Activated B cell treated with CpG ODN at 0.5 μM for 24 hours (primary cell): ENCODE measurements at regions not wholly inside any gene's neighbourhood (a gene's known extent, or its start where the extent isn't known, plus 50 kb on each side); places are given as distances from the start of the nearest gene placed in this dataset.

Experiments
- ATAC-seq: fragments of 200-7000 bp; cut with Tn5 transposase; one replicate; pipeline ENCODE4 v1.10.0; 2021; ENCODE audit warnings: low read depth, mild to moderate bottlenecking, moderate library complexity
- CTCF ChIA-PET: fragments of 350-600 bp; sonication (Branson Sonifier 250); formaldehyde crosslinking; loops from one replicate; lab custom pipeline; 2021; ENCODE audit warnings: antibody characterized with exemption; lab: Charles Lee
- POLR2A ChIA-PET: fragments of 350-600 bp; sonication (Branson Sonifier 250); formaldehyde crosslinking; loops from one replicate; lab custom pipeline; 2021; ENCODE audit warnings: antibody characterized with exemption; lab: Charles Lee
- DNase-seq: peaks from one replicate; pipeline ENCODE4 v3.0.0; 2022
- H3K27ac Mint-ChIP-seq: one replicate; pipeline ENCODE4 v1.8.0; 2020; ENCODE audit warnings: mixed read lengths
- H3K27me3 Mint-ChIP-seq: one replicate; pipeline ENCODE4 v1.8.0; 2021; ENCODE audit warnings: mixed read lengths
- H3K36me3 Mint-ChIP-seq: one replicate; pipeline ENCODE4 v1.8.0; 2021; ENCODE audit warnings: low read depth, mixed read lengths
- H3K4me1 Mint-ChIP-seq: one replicate; pipeline ENCODE4 v1.8.0; 2021; ENCODE audit warnings: mixed read lengths
- H3K4me3 Mint-ChIP-seq: one replicate; pipeline ENCODE4 v1.8.0; 2020; ENCODE audit warnings: mild to moderate bottlenecking, mixed read lengths
- H3K9me3 Mint-ChIP-seq: one replicate; pipeline ENCODE4 v1.8.0; 2020; ENCODE audit warnings: mixed read lengths
- CTCF ChIP-seq: fragments of 200-600 bp; IDR thresholded peaks from one replicate; pipeline ENCODE4 v1.8.0; 2022; ENCODE audit warnings: antibody characterized with exemption, mild to moderate bottlenecking
- intact Hi-C: fragments of 100-400 bp; cut with micrococcal nuclease; formaldehyde crosslinking; loops from one replicate; pipeline ENCODE4 v1.15.1; 2024

DNA sequence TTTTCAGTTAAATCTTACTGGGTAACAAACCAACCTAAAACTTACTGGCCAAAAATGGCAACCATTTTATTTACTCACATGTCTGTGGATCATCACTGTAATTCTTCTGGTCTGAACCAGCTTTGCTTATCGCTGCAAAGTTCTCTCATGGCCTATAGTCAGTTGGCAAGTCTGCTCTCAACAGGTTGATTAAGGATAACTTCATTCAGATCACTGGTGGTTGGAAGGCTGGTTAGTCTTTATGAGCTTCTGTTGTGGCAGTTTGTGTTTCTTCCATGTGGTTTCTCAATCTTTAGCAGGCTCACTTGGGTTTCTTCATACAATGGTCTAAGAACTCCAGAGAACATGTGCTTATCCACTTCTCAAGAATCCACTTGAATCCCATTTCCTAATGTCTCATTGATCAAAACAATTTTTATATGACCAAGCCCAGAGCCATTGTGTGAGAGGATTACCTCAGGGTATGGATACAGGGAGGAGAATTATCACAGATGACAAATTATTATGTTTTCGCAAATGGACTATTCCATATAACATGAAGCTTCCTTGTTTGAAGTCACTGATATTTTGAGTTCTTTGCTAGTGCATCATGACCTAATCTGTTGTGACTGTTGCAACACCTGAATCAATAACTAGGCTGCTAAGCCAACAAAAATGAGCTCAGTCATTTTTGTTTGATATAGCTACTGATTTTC, 155.4 kb upstream of the BMP2 start:
- DNase-seq (no peak), ATAC-seq (no peak)
- POLR2A ChIA-PET, result no interaction called here
- peaks cover 3% of the 10 kb centered on the region for H3K9me3 Mint-ChIP-seq
- H3K27ac Mint-ChIP-seq, result no peak overlapping the region
- H3K4me3 Mint-ChIP-seq, result no peak overlapping the region
- H3K4me1 Mint-ChIP-seq, result no peaks in the 10 kb centered on the region
- no peaks in the 10 kb centered on the region for H3K36me3 Mint-ChIP-seq
- intact Hi-C loops, result no loop called here
- no peak for TF ChIP-seq CTCF
- CTCF ChIA-PET, result no interaction called here
- H3K27me3 Mint-ChIP-seq, result no peaks in the 10 kb centered on the region

DNA sequence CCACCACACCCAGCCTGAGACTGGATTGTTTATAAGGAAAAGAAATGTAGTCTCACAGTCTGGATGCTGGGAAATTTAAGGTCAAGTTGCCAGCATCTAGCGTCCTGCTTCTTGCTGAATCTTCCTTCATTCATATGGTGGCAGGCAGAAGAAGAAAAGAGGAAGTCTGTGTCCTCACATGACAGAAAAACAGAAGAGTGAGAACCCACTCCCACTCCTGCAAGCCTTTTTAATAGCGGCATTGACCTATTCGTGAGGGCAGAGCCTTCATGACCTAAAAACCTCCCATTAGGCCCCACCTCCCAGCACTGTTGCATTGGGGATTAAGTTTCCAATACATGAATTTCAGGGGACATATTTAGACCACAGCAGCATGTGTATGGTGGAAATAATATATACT, 160.8 kb upstream of the BMP2 start:
- ATAC-seq, result no peak
- TF ChIP-seq CTCF, result no peak
- ChIA-PET CTCF (no interaction called here), POLR2A (no interaction called here)
- DNase-seq, result no peak
- intact Hi-C loops, result no loop called here
- H3K27me3 Mint-ChIP-seq, result no peaks in the 10 kb centered on the region
- no peaks in the 10 kb centered on the region for H3K9me3 Mint-ChIP-seq
- no peaks in the 10 kb centered on the region for H3K4me1 Mint-ChIP-seq
- no peak overlapping the region for H3K27ac Mint-ChIP-seq
- H3K4me3 Mint-ChIP-seq, result no peak overlapping the region
- H3K36me3 Mint-ChIP-seq, result no peaks in the 10 kb centered on the region

- POLR2A ChIA-PET, result no interaction called here
- CTCF ChIA-PET, result no interaction called here
- Mint-ChIP-seq H3K9me3 (no peaks in the 10 kb centered on the region), H3K4me3 (no peak overlapping the region), H3K36me3 (no peaks in the 10 kb centered on the region), H3K27me3 (no peaks in the 10 kb centered on the region), H3K27ac (no peak overlapping the region), H3K4me1 (no peaks in the 10 kb centered on the region)
- no peak for ATAC-seq
- no peak for DNase-seq
- intact Hi-C loops, result no loop called here
- no peak for TF ChIP-seq CTCF
Observed at GRCh38 chr20:6605055-6605935, 162.2 kb upstream of the BMP2 start.

GRCh38 chr20:6604179-6604578, 163.3 kb upstream of the BMP2 start:
- Mint-ChIP-seq H3K36me3 (no peaks in the 10 kb centered on the region), H3K4me3 (no peak overlapping the region), H3K27me3 (no peaks in the 10 kb centered on the region), H3K9me3 (no peaks in the 10 kb centered on the region), H3K27ac (no peak overlapping the region), H3K4me1 (no peaks in the 10 kb centered on the region)
- no peak for ATAC-seq
- no peak for DNase-seq
- ChIA-PET POLR2A (no interaction called here), CTCF (no interaction called here)
- intact Hi-C loops, result no loop called here
- no peak for TF ChIP-seq CTCF
